ENCODE measurements at regions not wholly inside any gene's neighbourhood (a gene's known extent, or its start where the extent isn't known, plus 50 kb on each side); places are given as distances from the start of the nearest gene placed in this dataset.

GRCh38 chr6:117188627-117189201 lies 76.6 kb upstream of the VGLL2 start:
- no peak overlapping the region for H3K4me3 Mint-ChIP-seq (ENCODE audit: low read depth)
- H3K27me3 Mint-ChIP-seq = no peaks in the 10 kb centered on the region
- H3K27ac Mint-ChIP-seq = no peak overlapping the region
- H3K9me3 Mint-ChIP-seq (ENCODE audit: low read depth) = no peaks in the 10 kb centered on the region
- no peaks in the 10 kb centered on the region for H3K4me1 Mint-ChIP-seq (ENCODE audit: low read depth)
- no peak for DNase-seq (ENCODE audit: low spot score, unreplicated experiment)
- TF ChIP-seq CTCF (IDR thresholded peaks at IDR 0.05; ENCODE audit: unreplicated experiment) = peak; percentile 64
- H3K36me3 Mint-ChIP-seq (ENCODE audit: insufficient read depth) = no peaks in the 10 kb centered on the region

- TF ChIP-seq CTCF (IDR thresholded peaks at IDR 0.05; ENCODE audit: unreplicated experiment) = no peak
- no peak overlapping the region for H3K27ac Mint-ChIP-seq
- no peaks in the 10 kb centered on the region for H3K27me3 Mint-ChIP-seq
- DNase-seq (ENCODE audit: low spot score, unreplicated experiment) = no peak
- no peaks in the 10 kb centered on the region for H3K4me1 Mint-ChIP-seq (ENCODE audit: low read depth)
- no peak overlapping the region for H3K4me3 Mint-ChIP-seq (ENCODE audit: low read depth)
- no peaks in the 10 kb centered on the region for H3K36me3 Mint-ChIP-seq (ENCODE audit: insufficient read depth)
- H3K9me3 Mint-ChIP-seq (ENCODE audit: low read depth) = no peaks in the 10 kb centered on the region
These were observed 74.3 kb upstream of the VGLL2 start for GRCh38 chr6:117191009-117191408.

- no peaks in the 10 kb centered on the region for H3K9me3 Mint-ChIP-seq (ENCODE audit: low read depth)
- DNase-seq (ENCODE audit: low spot score, unreplicated experiment) = no peak
- no peak for TF ChIP-seq CTCF (IDR thresholded peaks at IDR 0.05; ENCODE audit: unreplicated experiment)
- no peaks in the 10 kb centered on the region for H3K4me1 Mint-ChIP-seq (ENCODE audit: low read depth)
- H3K4me3 Mint-ChIP-seq (ENCODE audit: low read depth) = no peak overlapping the region
- no peaks in the 10 kb centered on the region for H3K27me3 Mint-ChIP-seq
- H3K36me3 Mint-ChIP-seq (ENCODE audit: insufficient read depth) = no peaks in the 10 kb centered on the region
- no peak overlapping the region for H3K27ac Mint-ChIP-seq
These were observed 73.9 kb upstream of the VGLL2 start for GRCh38 chr6:117191448-117191847.

GRCh38 chr6:117194271-117194670 lies 71.1 kb upstream of the VGLL2 start:
- DNase-seq (ENCODE audit: low spot score, unreplicated experiment) = no peak
- H3K9me3 Mint-ChIP-seq (ENCODE audit: low read depth) = no peaks in the 10 kb centered on the region
- no peaks in the 10 kb centered on the region for H3K4me1 Mint-ChIP-seq (ENCODE audit: low read depth)
- no peak for TF ChIP-seq CTCF (IDR thresholded peaks at IDR 0.05; ENCODE audit: unreplicated experiment)
- no peak overlapping the region for H3K4me3 Mint-ChIP-seq (ENCODE audit: low read depth)
- no peaks in the 10 kb centered on the region for H3K36me3 Mint-ChIP-seq (ENCODE audit: insufficient read depth)
- H3K27ac Mint-ChIP-seq = no peak overlapping the region
- no peaks in the 10 kb centered on the region for H3K27me3 Mint-ChIP-seq

GRCh38 chr6:117194978-117195377 lies 70.4 kb upstream of the VGLL2 start:
- Mint-ChIP-seq H3K4me1 (ENCODE audit: low read depth) (no peaks in the 10 kb centered on the region), H3K27me3 (no peaks in the 10 kb centered on the region), H3K4me3 (ENCODE audit: low read depth) (no peak overlapping the region), H3K36me3 (ENCODE audit: insufficient read depth) (no peaks in the 10 kb centered on the region), H3K9me3 (ENCODE audit: low read depth) (no peaks in the 10 kb centered on the region), H3K27ac (no peak overlapping the region)
- no peak for DNase-seq (ENCODE audit: low spot score, unreplicated experiment)
- no peak for TF ChIP-seq CTCF (IDR thresholded peaks at IDR 0.05; ENCODE audit: unreplicated experiment)

Data from progenitor cell of endocrine pancreas (in vitro differentiated cells).